Astrocyte (in vitro differentiated cells and primary cell): ENCODE measurements at regions not wholly inside any gene's neighbourhood (a gene's known extent, or its start where the extent isn't known, plus 50 kb on each side); places are given as distances from the start of the nearest gene placed in this dataset.

ENCODE experiments used
- DNase-seq: peaks from one replicate; pipeline ENCODE4 v3.0.0-alpha.2; 2010; ENCODE audit warnings: low read depth
- FAIRE-seq: peaks from 2 replicates; lab custom pipeline; 2011; peaks lifted over from hg19 to GRCh38; lab: Jason Lieb, UNC
- H2AFZ ChIP-seq: 2 replicates; pipeline ENCODE4 v1.6.0; 2012; ENCODE audit warnings: low read depth, low read length, inconsistent platforms
- H3K27ac ChIP-seq: 2 replicates; pipeline ENCODE4 v1.5.1; 2011; ENCODE audit warnings: low read depth, low read length, inconsistent platforms
- H3K27me3 ChIP-seq: 2 replicates; pipeline ENCODE4 v1.6.0; 2011; ENCODE audit warnings: low read length, inconsistent platforms; ENCODE audit not compliant: insufficient read depth
- H3K36me3 ChIP-seq: 2 replicates; pipeline ENCODE4 v1.5.1; 2011; ENCODE audit warnings: low read length, inconsistent platforms; ENCODE audit not compliant: insufficient read depth
- H3K4me1 ChIP-seq: 2 replicates; pipeline ENCODE4 v1.5.1; 2011; ENCODE audit warnings: low read length, inconsistent platforms; ENCODE audit not compliant: insufficient read depth
- H3K4me2 ChIP-seq: 2 replicates; pipeline ENCODE4 v1.6.0; 2012; ENCODE audit warnings: low read length, inconsistent platforms
- H3K4me3 ChIP-seq: 2 replicates; pipeline ENCODE4 v1.5.1; 2011; ENCODE audit warnings: low read depth, mild to moderate bottlenecking, low read length, inconsistent platforms; ENCODE audit not compliant: insufficient read depth
- H3K79me2 ChIP-seq: 2 replicates; pipeline ENCODE4 v1.6.0; 2012; ENCODE audit warnings: mild to moderate bottlenecking, low read length, inconsistent platforms; ENCODE audit not compliant: insufficient read depth
- H3K9ac ChIP-seq: 2 replicates; pipeline ENCODE4 v1.6.0; 2012; ENCODE audit warnings: mild to moderate bottlenecking, low read length, inconsistent platforms
- H3K9me3 ChIP-seq: 2 replicates; pipeline ENCODE4 v1.5.1; 2012; ENCODE audit warnings: low read depth, mild to moderate bottlenecking, low read length, inconsistent platforms; ENCODE audit not compliant: insufficient read depth
- H4K20me1 ChIP-seq: 2 replicates; pipeline ENCODE4 v1.6.0; 2012; ENCODE audit warnings: low read length, inconsistent platforms; ENCODE audit not compliant: insufficient read depth
- H3K27ac Mint-ChIP-seq: one replicate; pipeline ENCODE4 v1.8.0; 2021; ENCODE audit warnings: mild to moderate bottlenecking, mixed read lengths; ENCODE audit not compliant: unreplicated experiment
- H3K27me3 Mint-ChIP-seq: one replicate; pipeline ENCODE4 v1.8.0; 2021; ENCODE audit warnings: low read depth, mixed read lengths; ENCODE audit not compliant: unreplicated experiment
- H3K36me3 Mint-ChIP-seq: one replicate; pipeline ENCODE4 v1.8.0; 2021; ENCODE audit warnings: low read depth, mixed read lengths; ENCODE audit not compliant: unreplicated experiment
- H3K4me1 Mint-ChIP-seq: one replicate; pipeline ENCODE4 v1.8.0; 2021; ENCODE audit warnings: low read depth, mixed read lengths; ENCODE audit not compliant: unreplicated experiment
- H3K4me3 Mint-ChIP-seq: one replicate; pipeline ENCODE4 v1.8.0; 2021; ENCODE audit warnings: mild to moderate bottlenecking, moderate library complexity, mixed read lengths; ENCODE audit not compliant: unreplicated experiment
- H3K9me3 Mint-ChIP-seq: one replicate; pipeline ENCODE4 v1.8.0; 2021; ENCODE audit warnings: mild to moderate bottlenecking, mixed read lengths; ENCODE audit not compliant: unreplicated experiment
- EZH2 ChIP-seq: IDR thresholded peaks from 2 replicates; pipeline ENCODE4 v1.6.1; 2012; ENCODE audit warnings: mild to moderate bottlenecking, low read length, inconsistent platforms; ENCODE audit not compliant: insufficient read depth
- TF ChIP-seq, protein P1 (sequence below): IDR thresholded peaks from 2 replicates; pipeline ENCODE4 v1.5.1; 2011; ENCODE audit warnings: low read depth, mild to moderate bottlenecking, inconsistent platforms, low read length, moderate library complexity; ENCODE audit not compliant: insufficient read depth

DNA sequence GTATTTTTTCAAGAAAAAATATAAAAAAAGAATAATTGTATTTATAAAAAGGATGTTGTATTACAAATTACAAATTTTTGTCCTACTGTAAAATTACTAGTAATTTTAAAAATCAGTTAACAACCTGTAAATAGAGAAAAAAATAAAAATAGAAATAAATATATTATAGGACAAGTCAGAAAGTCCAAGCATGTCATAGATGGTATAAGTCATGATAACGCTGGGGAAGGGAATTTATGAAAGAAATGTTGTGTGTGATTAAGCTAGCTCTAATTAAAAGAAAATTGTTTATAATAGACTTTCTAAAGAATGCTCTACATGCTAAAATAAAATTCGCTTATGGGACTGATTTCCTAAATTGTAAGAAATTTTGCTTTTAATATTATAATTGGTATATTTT lies 2329.9 kb downstream of the ARAP2 start:
- no peaks in the 10 kb centered on the region for H3K27me3 ChIP-seq
- no peaks in the 10 kb centered on the region for H3K4me1 Mint-ChIP-seq
- no peak overlapping the region for H2AFZ ChIP-seq
- H3K4me3 Mint-ChIP-seq, result no peak overlapping the region
- no peak for TF ChIP-seq EZH2
- TF ChIP-seq, protein P1, sequence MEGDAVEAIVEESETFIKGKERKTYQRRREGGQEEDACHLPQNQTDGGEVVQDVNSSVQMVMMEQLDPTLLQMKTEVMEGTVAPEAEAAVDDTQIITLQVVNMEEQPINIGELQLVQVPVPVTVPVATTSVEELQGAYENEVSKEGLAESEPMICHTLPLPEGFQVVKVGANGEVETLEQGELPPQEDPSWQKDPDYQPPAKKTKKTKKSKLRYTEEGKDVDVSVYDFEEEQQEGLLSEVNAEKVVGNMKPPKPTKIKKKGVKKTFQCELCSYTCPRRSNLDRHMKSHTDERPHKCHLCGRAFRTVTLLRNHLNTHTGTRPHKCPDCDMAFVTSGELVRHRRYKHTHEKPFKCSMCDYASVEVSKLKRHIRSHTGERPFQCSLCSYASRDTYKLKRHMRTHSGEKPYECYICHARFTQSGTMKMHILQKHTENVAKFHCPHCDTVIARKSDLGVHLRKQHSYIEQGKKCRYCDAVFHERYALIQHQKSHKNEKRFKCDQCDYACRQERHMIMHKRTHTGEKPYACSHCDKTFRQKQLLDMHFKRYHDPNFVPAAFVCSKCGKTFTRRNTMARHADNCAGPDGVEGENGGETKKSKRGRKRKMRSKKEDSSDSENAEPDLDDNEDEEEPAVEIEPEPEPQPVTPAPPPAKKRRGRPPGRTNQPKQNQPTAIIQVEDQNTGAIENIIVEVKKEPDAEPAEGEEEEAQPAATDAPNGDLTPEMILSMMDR, result no peak
- FAIRE-seq (no peak), DNase-seq (no peak)
- H4K20me1 ChIP-seq, result no peaks in the 10 kb centered on the region
- no peaks in the 10 kb centered on the region for H3K36me3 Mint-ChIP-seq
- H3K36me3 ChIP-seq, result no peaks in the 10 kb centered on the region
- no peak overlapping the region for H3K4me3 ChIP-seq
- no peak overlapping the region for H3K4me2 ChIP-seq
- H3K79me2 ChIP-seq, result no peaks in the 10 kb centered on the region
- H3K27ac ChIP-seq, result no peak overlapping the region
- H3K27me3 Mint-ChIP-seq, result no peaks in the 10 kb centered on the region
- H3K9ac ChIP-seq, result no peak overlapping the region
- H3K27ac Mint-ChIP-seq, result no peak overlapping the region
- H3K4me1 ChIP-seq, result no peaks in the 10 kb centered on the region
- H3K9me3 Mint-ChIP-seq, result peaks cover 12% of the 10 kb centered on the region
- H3K9me3 ChIP-seq, result no peaks in the 10 kb centered on the region

DNA sequence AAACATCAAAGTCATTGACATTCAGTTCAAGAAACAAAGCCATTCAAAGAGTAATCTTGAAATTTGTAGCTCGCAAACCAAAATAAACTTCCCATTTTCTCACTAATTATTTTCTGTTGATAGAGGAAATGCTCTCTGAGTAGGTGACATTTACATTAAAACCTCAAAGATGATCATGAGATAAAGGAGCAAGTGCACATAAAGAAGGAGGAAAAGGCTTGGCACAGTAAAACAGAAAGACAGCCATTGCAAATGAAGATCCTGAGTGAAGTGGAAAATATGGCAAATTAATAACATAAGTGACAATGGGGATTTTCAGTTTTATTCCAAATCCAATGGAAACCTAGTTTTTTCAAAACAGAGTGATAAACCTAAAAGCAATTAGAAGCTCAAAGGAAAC lies 2320.8 kb downstream of the ARAP2 start:
- no peak for FAIRE-seq
- Histone ChIP-seq H3K4me2 (no peak overlapping the region), H3K4me1 (peaks cover 7% of the 10 kb centered on the region), H3K27ac (no peak overlapping the region), H3K36me3 (no peaks in the 10 kb centered on the region), H2AFZ (no peak overlapping the region), H3K9ac (no peak overlapping the region), H3K9me3 (no peaks in the 10 kb centered on the region), H4K20me1 (no peaks in the 10 kb centered on the region), H3K79me2 (no peaks in the 10 kb centered on the region), H3K4me3 (no peak overlapping the region), H3K27me3 (no peaks in the 10 kb centered on the region)
- H3K36me3 Mint-ChIP-seq, result no peaks in the 10 kb centered on the region
- no peaks in the 10 kb centered on the region for H3K27me3 Mint-ChIP-seq
- TF ChIP-seq, protein P1, result no peak
- TF ChIP-seq EZH2, result no peak
- no peak for DNase-seq
- H3K9me3 Mint-ChIP-seq, result peaks cover 5% of the 10 kb centered on the region
- no peak overlapping the region for H3K27ac Mint-ChIP-seq
- H3K4me3 Mint-ChIP-seq, result no peak overlapping the region
- peaks cover 17% of the 10 kb centered on the region for H3K4me1 Mint-ChIP-seq

DNA sequence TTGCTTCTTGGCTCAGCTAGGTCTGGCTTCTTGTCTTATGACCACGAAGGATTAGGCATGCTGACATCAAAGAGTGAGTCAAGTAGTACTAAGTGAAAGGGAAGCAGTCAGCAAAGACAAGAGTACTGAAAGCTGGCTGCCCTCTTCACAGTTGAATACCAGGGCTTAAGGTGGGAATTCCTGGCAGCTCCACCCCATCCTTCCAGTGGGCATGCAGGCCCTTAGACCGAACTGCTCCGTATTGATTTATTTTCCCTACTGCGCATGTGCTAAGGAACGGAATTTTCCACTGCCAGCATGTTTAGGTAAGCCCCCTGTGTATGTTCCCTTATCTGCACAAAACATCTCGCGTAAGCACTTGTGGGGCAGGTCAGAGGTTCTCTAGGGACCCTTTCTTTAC lies 2320.1 kb downstream of the ARAP2 start:
- H3K27ac Mint-ChIP-seq, result peak overlapping the region; percentile 44
- Histone ChIP-seq H3K4me1 (peaks cover 7% of the 10 kb centered on the region), H2AFZ (peak overlapping the region; percentile 35), H3K79me2 (no peaks in the 10 kb centered on the region), H3K36me3 (no peaks in the 10 kb centered on the region), H3K27me3 (no peaks in the 10 kb centered on the region), H3K9ac (no peak overlapping the region), H4K20me1 (no peaks in the 10 kb centered on the region), H3K4me3 (no peak overlapping the region), H3K4me2 (peak overlapping the region; percentile 38), H3K27ac (no peak overlapping the region), H3K9me3 (no peaks in the 10 kb centered on the region)
- H3K27me3 Mint-ChIP-seq, result no peaks in the 10 kb centered on the region
- no peak for FAIRE-seq
- H3K36me3 Mint-ChIP-seq, result no peaks in the 10 kb centered on the region
- DNase-seq, result peak; percentile 80
- H3K9me3 Mint-ChIP-seq, result peaks cover 5% of the 10 kb centered on the region
- TF ChIP-seq, protein P1, result no peak
- TF ChIP-seq EZH2, result no peak
- H3K4me1 Mint-ChIP-seq, result peaks cover 17% of the 10 kb centered on the region
- no peak overlapping the region for H3K4me3 Mint-ChIP-seq
